ENCODE measurements at regions not wholly inside any gene's neighbourhood (a gene's known extent, or its start where the extent isn't known, plus 50 kb on each side); places are given as distances from the start of the nearest gene placed in this dataset.

- DNase-seq: no peak
Observed at GRCh38 chr2:2756886-2757285, 425.8 kb upstream of the MYT1L start.

- DNase-seq: no peak
Observed at GRCh38 chr2:2755990-2756389, 424.9 kb upstream of the MYT1L start.

- no peak for DNase-seq
Observed at GRCh38 chr2:2754940-2755339, 423.9 kb upstream of the MYT1L start.

- DNase-seq: no peak
Observed at GRCh38 chr2:2751715-2752315, 420.7 kb upstream of the MYT1L start.

- no peak for DNase-seq
Observed at GRCh38 chr2:2750867-2751714, 420.0 kb upstream of the MYT1L start.

GRCh38 chr2:2749206-2749598 is 418.1 kb upstream of the MYT1L start:
- no peak for DNase-seq

GRCh38 chr2:2748399-2749205 is 417.5 kb upstream of the MYT1L start:
- DNase-seq: peak; percentile 3

- peak; percentile 33 for DNase-seq
Observed at GRCh38 chr2:2747797-2748301, 416.8 kb upstream of the MYT1L start.

- no peak for DNase-seq
Observed at GRCh38 chr2:2746731-2747130, 415.7 kb upstream of the MYT1L start.

- DNase-seq: no peak
Observed at GRCh38 chr2:2744958-2745715, 414.1 kb upstream of the MYT1L start.

GRCh38 chr2:2744107-2744506 is 413.0 kb upstream of the MYT1L start:
- DNase-seq: no peak

GRCh38 chr2:2743164-2743571 is 412.1 kb upstream of the MYT1L start:
- DNase-seq: peak; percentile 44

GRCh38 chr2:2742726-2743125 is 411.7 kb upstream of the MYT1L start:
- DNase-seq: peak; percentile 51

- no peak for DNase-seq
Observed at GRCh38 chr2:2740238-2740775, 409.2 kb upstream of the MYT1L start.

GRCh38 chr2:2739231-2739795 is 408.2 kb upstream of the MYT1L start:
- no peak for DNase-seq

GRCh38 chr2:2738684-2739083 is 407.6 kb upstream of the MYT1L start:
- no peak for DNase-seq

- DNase-seq: no peak
Observed at GRCh38 chr2:2738276-2738675, 407.2 kb upstream of the MYT1L start.

GRCh38 chr2:2735041-2735440 is 404.0 kb upstream of the MYT1L start:
- peak; percentile 76 for DNase-seq

- DNase-seq: no peak
Observed at GRCh38 chr2:2734308-2734707, 403.2 kb upstream of the MYT1L start.

- DNase-seq: no peak
Observed at GRCh38 chr2:2733818-2734217, 402.7 kb upstream of the MYT1L start.

- no peak for DNase-seq
Observed at GRCh38 chr2:2732331-2733119, 401.4 kb upstream of the MYT1L start.
